ENCODE measurements at regions not wholly inside any gene's neighbourhood (a gene's known extent, or its start where the extent isn't known, plus 50 kb on each side); places are given as distances from the start of the nearest gene placed in this dataset.
A peak's percentile ranks its signal among the peaks of the same experiment; 100 is the strongest.
"Not testable (repeated sequence)": the region's sequence is repeated elsewhere in the genome, so short reads cannot be mapped to it uniquely, and the experiment has no call there.

- BruUV-seq (replicated peaks); FAIRE-seq; intact Hi-C loops (cut with micrococcal nuclease; ENCODE audit: unreplicated experiment); CTCF ChIA-PET (ENCODE audit: low intra/inter-chr PET ratio, low total read pairs); H3K27me3 ChIP-seq (ENCODE audit: control insufficient read depth in 1 of 2, insufficient read depth in 2 of 2, low read length in 2 of 2); in situ Hi-C loops (cut with HindIII; ENCODE audit: extremely low pct_ligation_motif_present, low pct_unique_long_range_greater_than_20kb); H3K27ac ChIP-seq (ENCODE audit: extremely low read length, insufficient read depth, low read length); H3K4me3 ChIP-seq (replicated peaks in 1 of 3; ENCODE audit: insufficient read depth in 1 of 3, low read depth in 2 of 3, low read length in 3 of 3); H3K36me3 ChIP-seq (replicated peaks in 1 of 2; ENCODE audit: control insufficient read depth in 1 of 2, insufficient read depth in 2 of 2, low read length in 2 of 2); H4K20me1 ChIP-seq (ENCODE audit: insufficient read depth, low read length); H3K9me3 ChIP-seq (ENCODE audit: low read length); H3K79me2 ChIP-seq (ENCODE audit: insufficient read depth, low read length); H3K9ac ChIP-seq (ENCODE audit: insufficient read depth, low read depth, low read length); POLR2A ChIA-PET; H3K4me1 ChIP-seq (ENCODE audit: insufficient read depth, low read length); DNase-seq (ENCODE audit: low spot score); H2AFZ ChIP-seq (ENCODE audit: low read length): not testable (repeated sequence)
- peak; percentile 71 for ATAC-seq
- WGBS (ENCODE audit: low lambda C conversion rate) = 73% methylated on average over 22 of the region's 26 CpGs
- H3K4me2 ChIP-seq (ENCODE audit: low read depth, low read length) = 0 out of 2 replicates have a peak overlapping the region, but pooled peaks have one; percentile 3
These were observed 66.1 kb upstream of the LYSMD4 start for GRCh38 chr15:99799182-99799853.

GRCh38 chr15:99796940-99797870 is 64.0 kb upstream of the LYSMD4 start:
- 0 out of 2 replicates have a peak, but pooled peaks have one; percentile 34 for TF ChIP-seq CTCF (CRISPR knock-in tag; IDR thresholded peaks at IDR 0.05)
- H3K27me3 ChIP-seq (ENCODE audit: control insufficient read depth in 1 of 2, insufficient read depth in 2 of 2, low read length in 2 of 2); H2AFZ ChIP-seq (ENCODE audit: low read length); in situ Hi-C loops (cut with HindIII; ENCODE audit: extremely low pct_ligation_motif_present, low pct_unique_long_range_greater_than_20kb); H3K4me3 ChIP-seq (replicated peaks in 1 of 3; ENCODE audit: insufficient read depth in 1 of 3, low read depth in 2 of 3, low read length in 3 of 3); H3K4me2 ChIP-seq (ENCODE audit: low read depth, low read length); H4K20me1 ChIP-seq (ENCODE audit: insufficient read depth, low read length); CTCF ChIA-PET (ENCODE audit: low intra/inter-chr PET ratio, low total read pairs); H3K36me3 ChIP-seq (replicated peaks in 1 of 2; ENCODE audit: control insufficient read depth in 1 of 2, insufficient read depth in 2 of 2, low read length in 2 of 2); H3K9me3 ChIP-seq (ENCODE audit: low read length); intact Hi-C loops (cut with micrococcal nuclease; ENCODE audit: unreplicated experiment); BruUV-seq (replicated peaks); H3K27ac ChIP-seq (ENCODE audit: extremely low read length, insufficient read depth, low read length); DNase-seq (ENCODE audit: low spot score); POLR2A ChIA-PET; H3K9ac ChIP-seq (ENCODE audit: insufficient read depth, low read depth, low read length); H3K4me1 ChIP-seq (ENCODE audit: insufficient read depth, low read length); H3K79me2 ChIP-seq (ENCODE audit: insufficient read depth, low read length): not testable (repeated sequence)
- 52% methylated on average over 5 of the region's 21 CpGs for WGBS (ENCODE audit: low lambda C conversion rate)
- FAIRE-seq (peak; percentile 90), ATAC-seq (peak; percentile 64)

Data from HepG2 (cell line).